Chondrocyte (in vitro differentiated cells): ENCODE measurements at regions not wholly inside any gene's neighbourhood (a gene's known extent, or its start where the extent isn't known, plus 50 kb on each side); places are given as distances from the start of the nearest gene placed in this dataset.
"Not testable (repeated sequence)": the region's sequence is repeated elsewhere in the genome, so short reads cannot be mapped to it uniquely, and the experiment has no call there.

Experiments used
- DNase-seq: peaks from one replicate; pipeline ENCODE4 v3.0.0; 2021; ENCODE audit warnings: mixed read lengths, low spot score
- H3K27ac Mint-ChIP-seq: one replicate; pipeline ENCODE4 v1.8.0; 2021; ENCODE audit warnings: mild to moderate bottlenecking, moderate library complexity, mixed read lengths; ENCODE audit not compliant: unreplicated experiment
- H3K27me3 Mint-ChIP-seq: 2 replicates; pipeline ENCODE4 v1.8.0; 2021; ENCODE audit warnings: low read depth, mixed read lengths
- H3K36me3 Mint-ChIP-seq: 2 replicates; pipeline ENCODE4 v1.8.0; 2021; ENCODE audit warnings: low read depth, mixed read lengths
- H3K4me1 Mint-ChIP-seq: 2 replicates; pipeline ENCODE4 v1.8.0; 2021; ENCODE audit warnings: low read depth, mild to moderate bottlenecking, mixed read lengths
- H3K4me3 Mint-ChIP-seq: one replicate; pipeline ENCODE4 v1.8.0; 2021; ENCODE audit warnings: mild to moderate bottlenecking, moderate library complexity, mixed read lengths; ENCODE audit not compliant: unreplicated experiment
- H3K9me3 Mint-ChIP-seq: 2 replicates; pipeline ENCODE4 v1.8.0; 2021; ENCODE audit warnings: low read depth, mixed read lengths
- CTCF ChIP-seq: fragments of 200-600 bp; sonication (generic); IDR thresholded peaks from 2 replicates; pipeline ENCODE4 v1.5.0; 2021; ENCODE audit warnings: antibody characterized with exemption, mild to moderate bottlenecking, moderate library complexity

- peaks cover 2% of the 10 kb centered on the region for H3K36me3 Mint-ChIP-seq
- no peak for DNase-seq
- no peak overlapping the region for H3K27ac Mint-ChIP-seq
- no peaks in the 10 kb centered on the region for H3K4me1 Mint-ChIP-seq
- no peak overlapping the region for H3K4me3 Mint-ChIP-seq
- H3K9me3 Mint-ChIP-seq: peaks cover 13% of the 10 kb centered on the region
- no peaks in the 10 kb centered on the region for H3K27me3 Mint-ChIP-seq
- TF ChIP-seq CTCF: no peak
Observed at GRCh38 chr13:50286324-50286723, 271.1 kb downstream of the KCNRG start.

- Mint-ChIP-seq H3K4me3 (no peak overlapping the region), H3K27me3 (no peaks in the 10 kb centered on the region), H3K27ac (no peak overlapping the region), H3K9me3 (peaks cover 6% of the 10 kb centered on the region), H3K4me1 (peaks cover 13% of the 10 kb centered on the region), H3K36me3 (no peaks in the 10 kb centered on the region)
- TF ChIP-seq CTCF: no peak
- DNase-seq: no peak
Observed at GRCh38 chr13:50290186-50290585, 274.9 kb downstream of the KCNRG start.

GRCh38 chr13:50291611-50292010 lies 276.4 kb downstream of the KCNRG start:
- H3K27ac Mint-ChIP-seq: no peak overlapping the region

GRCh38 chr13:50292081-50292480 lies 276.8 kb downstream of the KCNRG start:
- Mint-ChIP-seq H3K36me3 (no peaks in the 10 kb centered on the region), H3K4me3 (no peak overlapping the region), H3K27ac (peak overlapping the region; percentile 49), H3K4me1 (peaks cover 13% of the 10 kb centered on the region), H3K9me3 (peaks cover 7% of the 10 kb centered on the region), H3K27me3 (no peaks in the 10 kb centered on the region)
- TF ChIP-seq CTCF: no peak
- no peak for DNase-seq

More at GRCh38 chr13:50291611-50292010, 276.4 kb downstream of the KCNRG start:
- Mint-ChIP-seq H3K36me3 (no peaks in the 10 kb centered on the region), H3K9me3 (peaks cover 6% of the 10 kb centered on the region), H3K4me3 (no peak overlapping the region), H3K27me3 (no peaks in the 10 kb centered on the region), H3K4me1 (peaks cover 13% of the 10 kb centered on the region)
- no peak for TF ChIP-seq CTCF
- DNase-seq: no peak

- H3K36me3 Mint-ChIP-seq, H3K4me3 Mint-ChIP-seq, H3K27me3 Mint-ChIP-seq, DNase-seq, H3K27ac Mint-ChIP-seq: not testable (repeated sequence)
- Mint-ChIP-seq H3K4me1 (peaks cover 14% of the 10 kb centered on the region), H3K9me3 (peaks cover 15% of the 10 kb centered on the region)
Observed at GRCh38 chr13:50294425-50294824, 279.2 kb downstream of the KCNRG start.

- H3K36me3 Mint-ChIP-seq: peaks cover 3% of the 10 kb centered on the region
- H3K9me3 Mint-ChIP-seq: peaks cover 13% of the 10 kb centered on the region
- no peak overlapping the region for H3K27ac Mint-ChIP-seq
- no peak for DNase-seq
- H3K4me3 Mint-ChIP-seq: no peak overlapping the region
- no peak for TF ChIP-seq CTCF
- no peaks in the 10 kb centered on the region for H3K27me3 Mint-ChIP-seq
- peaks cover 6% of the 10 kb centered on the region for H3K4me1 Mint-ChIP-seq
Observed at GRCh38 chr13:50299546-50300249, 284.5 kb downstream of the KCNRG start.
